ENCODE measurements at regions not wholly inside any gene's neighbourhood (a gene's known extent, or its start where the extent isn't known, plus 50 kb on each side); places are given as distances from the start of the nearest gene placed in this dataset.

- ATAC-seq (ENCODE audit: low FRiP score) (peak; percentile 84), DNase-seq (ENCODE audit: low spot score) (no peak)
These were observed 88.5 kb downstream of the DYNAP start for GRCh38 chr18:54679318-54680149.

GRCh38 chr18:54684784-54685183 lies 93.7 kb downstream of the DYNAP start:
- ATAC-seq (ENCODE audit: low FRiP score) (no peak), DNase-seq (ENCODE audit: low spot score) (no peak)
- TF ChIP-seq CTCF (IDR thresholded peaks at IDR 0.05), result no peak

More at GRCh38 chr18:54679318-54680149, 88.5 kb downstream of the DYNAP start:
- TF ChIP-seq CTCF (IDR thresholded peaks at IDR 0.05), result no peak

GRCh38 chr18:54689319-54689718 lies 98.3 kb downstream of the DYNAP start:
- no peak for TF ChIP-seq CTCF (IDR thresholded peaks at IDR 0.05)
- ATAC-seq (ENCODE audit: low FRiP score) (no peak), DNase-seq (ENCODE audit: low spot score) (no peak)

- no peak for TF ChIP-seq CTCF (IDR thresholded peaks at IDR 0.05)
- no peak for ATAC-seq (ENCODE audit: low FRiP score)
These were observed 99.2 kb downstream of the DYNAP start for GRCh38 chr18:54690198-54690597.

GRCh38 chr18:54692463-54692862 lies 101.4 kb downstream of the DYNAP start:
- no peak for ATAC-seq (ENCODE audit: low FRiP score)
- no peak for TF ChIP-seq CTCF (IDR thresholded peaks at IDR 0.05)
- DNase-seq (ENCODE audit: low spot score), result no peak

More at GRCh38 chr18:54690198-54690597, 99.2 kb downstream of the DYNAP start:
- no peak for DNase-seq (ENCODE audit: low spot score)

- TF ChIP-seq CTCF (IDR thresholded peaks at IDR 0.05), result no peak
- no peak for ATAC-seq (ENCODE audit: low FRiP score)
These were observed 105.7 kb downstream of the DYNAP start for GRCh38 chr18:54696616-54697293.

More at GRCh38 chr18:54696616-54697293, 105.7 kb downstream of the DYNAP start:
- no peak for DNase-seq (ENCODE audit: low spot score)
